HCT116 (cell line): ENCODE measurements at regions not wholly inside any gene's neighbourhood (a gene's known extent, or its start where the extent isn't known, plus 50 kb on each side); places are given as distances from the start of the nearest gene placed in this dataset.

Source experiments
- EGR1 ChIP-seq: IDR thresholded peaks from 2 replicates; pipeline ENCODE4 v1.6.1; 2012; ENCODE audit warnings: low read depth
- ELF1 ChIP-seq: IDR thresholded peaks from 2 replicates; pipeline ENCODE4 v1.6.1; 2012; ENCODE audit warnings: low read depth, borderline replicate concordance
- EZH2 ChIP-seq: fragments of 200-600 bp; sonication (generic); IDR thresholded peaks from 2 replicates; pipeline ENCODE4 v1.6.1; 2017; ENCODE audit warnings: antibody characterized with exemption, mixed run types
- POLR2A ChIP-seq: IDR thresholded peaks from 2 replicates; pipeline ENCODE4 v1.7.0; 2011; ENCODE audit warnings: borderline replicate concordance; ENCODE audit not compliant: insufficient read depth, insufficient read length; ENCODE audit errors: extremely low read depth
- POLR2AphosphoS5 ChIP-seq: IDR thresholded peaks from 2 replicates; pipeline ENCODE4 v1.6.1; 2011; ENCODE audit warnings: mild to moderate bottlenecking, low read depth, low read length, moderate library complexity
- YY1 ChIP-seq: IDR thresholded peaks from 2 replicates; pipeline ENCODE4 v1.6.1; 2011; ENCODE audit warnings: low read length, low read depth, moderate library complexity, mild to moderate bottlenecking; ENCODE audit not compliant: insufficient replicate concordance; ENCODE audit errors: extremely low read depth
- ZFX ChIP-seq: fragments of 450-650 bp; IDR thresholded peaks from 2 replicates; pipeline ENCODE4 v1.6.1; 2017
- TF ChIP-seq, protein P1 (sequence below): IDR thresholded peaks from 2 replicates; pipeline ENCODE4 v1.6.1; 2012
- TF ChIP-seq, protein P2 (sequence below), 3 experiments: fragments of 200-600 bp in 1 of 3; sonication (generic) in 1 of 3; IDR thresholded peaks in 2 of 3; conservative IDR thresholded peaks in 1 of 3; 2 replicates each; pipeline ENCODE4 v1.5.1; 2012 to 2017; ENCODE audit warnings: low read depth in 2 of 3, low read length in 2 of 3, antibody characterized with exemption in 1 of 3, borderline replicate concordance in 1 of 3, control low read depth in 1 of 3, mild to moderate bottlenecking in 1 of 3, mixed read lengths in 1 of 3, mixed run types in 1 of 3, moderate library complexity in 1 of 3; ENCODE audit not compliant: insufficient read depth in 1 of 3
- TF ChIP-seq, protein P3 (sequence below): IDR thresholded peaks from 2 replicates; pipeline ENCODE4 v1.6.1; 2012; ENCODE audit warnings: low read depth
- TF ChIP-seq, protein P4 (sequence below): IDR thresholded peaks from 2 replicates; pipeline ENCODE4 v1.6.1; 2012

DNA sequence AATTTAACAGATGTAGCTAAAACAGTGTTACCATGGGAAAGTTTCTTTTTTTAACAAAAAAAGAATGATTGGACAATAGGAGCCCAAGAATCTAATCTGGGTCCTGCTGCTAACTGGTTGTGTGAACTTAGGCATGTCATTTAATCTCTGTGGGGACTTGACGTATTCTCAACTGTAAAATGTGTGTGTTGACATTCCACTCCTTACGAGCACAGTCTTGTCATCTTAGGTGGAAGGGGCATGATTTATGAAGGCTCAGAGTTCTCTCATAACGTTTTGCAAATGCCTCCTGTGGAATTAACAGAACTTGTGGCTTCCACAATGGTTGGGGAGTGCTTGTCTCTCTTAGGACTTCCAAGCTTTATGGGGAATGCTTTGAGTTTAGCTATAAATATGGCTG is 125.9 kb upstream of the SATB2 start:
- TF ChIP-seq, protein P1, sequence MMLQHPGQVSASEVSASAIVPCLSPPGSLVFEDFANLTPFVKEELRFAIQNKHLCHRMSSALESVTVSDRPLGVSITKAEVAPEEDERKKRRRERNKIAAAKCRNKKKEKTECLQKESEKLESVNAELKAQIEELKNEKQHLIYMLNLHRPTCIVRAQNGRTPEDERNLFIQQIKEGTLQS: no peak
- TF ChIP-seq POLR2A (no peak), EZH2 (no peak), ELF1 (no peak), EGR1 (no peak), POLR2AphosphoS5 (no peak), YY1 (no peak), ZFX (no peak)
- TF ChIP-seq, protein P2, sequence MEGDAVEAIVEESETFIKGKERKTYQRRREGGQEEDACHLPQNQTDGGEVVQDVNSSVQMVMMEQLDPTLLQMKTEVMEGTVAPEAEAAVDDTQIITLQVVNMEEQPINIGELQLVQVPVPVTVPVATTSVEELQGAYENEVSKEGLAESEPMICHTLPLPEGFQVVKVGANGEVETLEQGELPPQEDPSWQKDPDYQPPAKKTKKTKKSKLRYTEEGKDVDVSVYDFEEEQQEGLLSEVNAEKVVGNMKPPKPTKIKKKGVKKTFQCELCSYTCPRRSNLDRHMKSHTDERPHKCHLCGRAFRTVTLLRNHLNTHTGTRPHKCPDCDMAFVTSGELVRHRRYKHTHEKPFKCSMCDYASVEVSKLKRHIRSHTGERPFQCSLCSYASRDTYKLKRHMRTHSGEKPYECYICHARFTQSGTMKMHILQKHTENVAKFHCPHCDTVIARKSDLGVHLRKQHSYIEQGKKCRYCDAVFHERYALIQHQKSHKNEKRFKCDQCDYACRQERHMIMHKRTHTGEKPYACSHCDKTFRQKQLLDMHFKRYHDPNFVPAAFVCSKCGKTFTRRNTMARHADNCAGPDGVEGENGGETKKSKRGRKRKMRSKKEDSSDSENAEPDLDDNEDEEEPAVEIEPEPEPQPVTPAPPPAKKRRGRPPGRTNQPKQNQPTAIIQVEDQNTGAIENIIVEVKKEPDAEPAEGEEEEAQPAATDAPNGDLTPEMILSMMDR (IDR thresholded peaks at IDR 0.05 in 2 of 3, conservative IDR thresholded peaks at IDR 0.05 in 1 of 3; ENCODE audit: borderline replicate concordance in 1 of 3, insufficient read depth in 1 of 3, low read depth in 2 of 3, low read length in 2 of 3): no peak
- TF ChIP-seq, protein P3, sequence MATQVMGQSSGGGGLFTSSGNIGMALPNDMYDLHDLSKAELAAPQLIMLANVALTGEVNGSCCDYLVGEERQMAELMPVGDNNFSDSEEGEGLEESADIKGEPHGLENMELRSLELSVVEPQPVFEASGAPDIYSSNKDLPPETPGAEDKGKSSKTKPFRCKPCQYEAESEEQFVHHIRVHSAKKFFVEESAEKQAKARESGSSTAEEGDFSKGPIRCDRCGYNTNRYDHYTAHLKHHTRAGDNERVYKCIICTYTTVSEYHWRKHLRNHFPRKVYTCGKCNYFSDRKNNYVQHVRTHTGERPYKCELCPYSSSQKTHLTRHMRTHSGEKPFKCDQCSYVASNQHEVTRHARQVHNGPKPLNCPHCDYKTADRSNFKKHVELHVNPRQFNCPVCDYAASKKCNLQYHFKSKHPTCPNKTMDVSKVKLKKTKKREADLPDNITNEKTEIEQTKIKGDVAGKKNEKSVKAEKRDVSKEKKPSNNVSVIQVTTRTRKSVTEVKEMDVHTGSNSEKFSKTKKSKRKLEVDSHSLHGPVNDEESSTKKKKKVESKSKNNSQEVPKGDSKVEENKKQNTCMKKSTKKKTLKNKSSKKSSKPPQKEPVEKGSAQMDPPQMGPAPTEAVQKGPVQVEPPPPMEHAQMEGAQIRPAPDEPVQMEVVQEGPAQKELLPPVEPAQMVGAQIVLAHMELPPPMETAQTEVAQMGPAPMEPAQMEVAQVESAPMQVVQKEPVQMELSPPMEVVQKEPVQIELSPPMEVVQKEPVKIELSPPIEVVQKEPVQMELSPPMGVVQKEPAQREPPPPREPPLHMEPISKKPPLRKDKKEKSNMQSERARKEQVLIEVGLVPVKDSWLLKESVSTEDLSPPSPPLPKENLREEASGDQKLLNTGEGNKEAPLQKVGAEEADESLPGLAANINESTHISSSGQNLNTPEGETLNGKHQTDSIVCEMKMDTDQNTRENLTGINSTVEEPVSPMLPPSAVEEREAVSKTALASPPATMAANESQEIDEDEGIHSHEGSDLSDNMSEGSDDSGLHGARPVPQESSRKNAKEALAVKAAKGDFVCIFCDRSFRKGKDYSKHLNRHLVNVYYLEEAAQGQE: no peak
- TF ChIP-seq, protein P4, sequence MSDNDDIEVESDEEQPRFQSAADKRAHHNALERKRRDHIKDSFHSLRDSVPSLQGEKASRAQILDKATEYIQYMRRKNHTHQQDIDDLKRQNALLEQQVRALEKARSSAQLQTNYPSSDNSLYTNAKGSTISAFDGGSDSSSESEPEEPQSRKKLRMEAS: no peak
